HUES6 (cell line): ENCODE measurements at regions not wholly inside any gene's neighbourhood (a gene's known extent, or its start where the extent isn't known, plus 50 kb on each side); places are given as distances from the start of the nearest gene placed in this dataset.
A peak's percentile ranks its signal among the peaks of the same experiment; 100 is the strongest.

Experiments used
- H3K27ac ChIP-seq: 2 replicates; pipeline ENCODE4 v1.7.0; 2013; ENCODE audit warnings: low read depth, mild to moderate bottlenecking, low read length, inconsistent platforms
- H3K27me3 ChIP-seq: 2 replicates; pipeline ENCODE4 v1.6.1; 2013; ENCODE audit warnings: low read length; ENCODE audit not compliant: control insufficient read depth, insufficient read depth
- H3K36me3 ChIP-seq: 2 replicates; pipeline ENCODE4 v1.6.1; 2013; ENCODE audit warnings: low read length; ENCODE audit not compliant: control insufficient read depth, insufficient read depth
- H3K4me1 ChIP-seq: 2 replicates; pipeline ENCODE4 v1.6.1; 2013; ENCODE audit warnings: low read length; ENCODE audit not compliant: control insufficient read depth, insufficient read depth
- H3K4me3 ChIP-seq: 2 replicates; pipeline ENCODE4 v1.5.1; 2013; ENCODE audit warnings: low read depth, low read length
- H3K9ac ChIP-seq: one replicate; pipeline ENCODE4 v1.6.1; 2013; ENCODE audit warnings: mild to moderate bottlenecking, low read length
- H3K9me3 ChIP-seq: 2 replicates; pipeline ENCODE4 v1.6.1; 2013; ENCODE audit warnings: low read depth, low read length; ENCODE audit not compliant: control insufficient read depth, insufficient read depth

DNA sequence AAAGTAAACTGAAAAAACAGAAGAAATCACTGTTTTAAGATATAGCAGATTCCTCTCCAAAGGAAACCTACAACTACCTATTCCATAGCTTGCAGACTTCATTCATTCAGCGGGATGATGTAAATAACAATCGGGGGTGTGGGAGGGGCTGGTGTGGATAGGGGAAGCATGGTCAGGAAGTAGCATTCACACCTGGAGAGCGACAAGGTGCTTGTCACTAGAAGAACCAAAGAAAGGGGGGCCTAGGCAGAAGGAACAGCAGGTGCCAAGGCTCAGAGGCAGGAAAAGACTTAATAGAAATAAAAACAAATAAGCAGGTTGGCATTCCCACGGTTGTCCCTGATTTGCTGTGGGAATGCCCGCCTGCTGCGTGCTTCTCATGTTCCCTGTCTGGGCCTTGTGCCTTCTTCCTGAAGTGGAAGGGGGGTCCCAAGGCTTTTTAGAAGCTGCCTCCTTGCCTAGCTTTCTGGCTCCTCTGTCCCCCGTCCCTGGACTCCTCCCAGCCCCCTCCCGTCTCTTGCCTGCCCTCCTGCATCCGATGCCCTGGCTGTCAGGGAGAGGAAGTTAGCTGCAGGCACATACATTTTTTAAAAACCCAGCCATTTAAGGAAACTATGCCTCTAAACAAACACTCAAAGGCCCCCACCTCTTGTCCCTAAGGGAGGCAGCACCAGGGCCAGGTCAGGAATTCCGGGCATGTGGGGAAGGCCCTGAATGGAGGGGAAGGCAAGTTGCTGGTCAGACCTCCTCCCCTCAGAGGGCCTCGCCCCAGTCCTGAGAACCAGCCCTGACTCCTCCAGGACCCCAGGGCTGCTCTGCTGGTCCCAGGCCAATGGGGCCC, 54.7 kb upstream of the PRDM11 start:
- no peak overlapping the region for H3K27ac ChIP-seq
- peaks cover 42% of the 10 kb centered on the region for H3K4me1 ChIP-seq
- 0 out of 2 replicates have a peak overlapping the region, but pooled peaks have one; percentile 22 for H3K4me3 ChIP-seq
- H3K9ac ChIP-seq, result no peak overlapping the region
- H3K36me3 ChIP-seq, result no peaks in the 10 kb centered on the region
- H3K9me3 ChIP-seq, result no peaks in the 10 kb centered on the region
- 0 out of 2 replicates have a peak, but pooled peaks cover 5% of the 10 kb centered on the region for H3K27me3 ChIP-seq

GRCh38 chr11:45092404-45092785, 54.0 kb upstream of the PRDM11 start:
- H3K27ac ChIP-seq, result no peak overlapping the region
- H3K36me3 ChIP-seq, result no peaks in the 10 kb centered on the region
- peaks cover 36% of the 10 kb centered on the region for H3K4me1 ChIP-seq
- H3K27me3 ChIP-seq, result 0 out of 2 replicates have a peak, but pooled peaks cover 5% of the 10 kb centered on the region
- H3K9me3 ChIP-seq, result no peaks in the 10 kb centered on the region
- no peak overlapping the region for H3K4me3 ChIP-seq
- no peak overlapping the region for H3K9ac ChIP-seq

DNA sequence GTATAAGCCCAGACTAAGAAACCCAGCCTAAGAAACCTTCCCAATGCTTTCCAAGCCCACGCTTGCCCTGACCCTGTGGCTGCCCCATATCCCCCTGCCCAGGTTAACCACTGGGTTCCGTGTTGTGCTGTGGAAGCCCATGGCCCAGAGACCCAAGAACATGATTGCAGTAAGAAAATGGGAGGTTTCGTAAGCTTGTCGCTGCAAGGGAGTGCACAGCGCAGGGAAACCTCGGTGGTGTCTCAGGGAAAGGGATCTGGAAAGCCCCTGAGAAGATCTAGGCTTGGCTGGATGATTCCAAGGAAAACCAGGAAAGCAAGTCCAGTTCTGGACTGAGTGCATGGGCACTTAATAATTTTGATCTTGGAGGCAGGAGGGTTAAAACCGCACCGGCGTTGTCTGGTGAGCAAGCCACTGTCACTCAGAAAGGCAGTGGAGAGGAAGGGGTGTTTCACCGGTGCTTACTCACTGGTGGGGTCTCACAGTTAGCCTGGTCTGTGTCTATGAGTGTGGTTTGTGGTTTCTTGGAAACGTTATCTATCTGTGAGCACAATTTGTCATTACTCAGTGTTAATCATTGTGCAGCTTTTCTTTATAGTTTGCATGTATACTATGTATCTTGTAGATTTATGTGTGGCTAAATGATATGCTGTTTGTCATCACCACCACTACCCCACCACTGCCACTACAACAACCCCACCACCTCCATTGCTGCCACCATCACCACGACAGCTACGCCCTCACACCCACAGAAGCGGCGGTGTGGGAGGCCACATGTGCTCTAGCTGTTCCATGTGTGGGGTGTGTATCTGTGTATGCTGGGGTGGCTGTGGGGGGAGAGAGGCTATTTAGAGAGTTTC, 53.3 kb upstream of the PRDM11 start:
- Histone ChIP-seq H3K4me3 (no peak overlapping the region), H3K4me1 (peaks cover 28% of the 10 kb centered on the region), H3K9ac (no peak overlapping the region), H3K27me3 (0 out of 2 replicates have a peak, but pooled peaks cover 5% of the 10 kb centered on the region), H3K27ac (no peak overlapping the region), H3K9me3 (no peaks in the 10 kb centered on the region), H3K36me3 (no peaks in the 10 kb centered on the region)

GRCh38 chr11:45093761-45094455, 52.5 kb upstream of the PRDM11 start:
- no peak overlapping the region for H3K4me3 ChIP-seq
- peaks cover 26% of the 10 kb centered on the region for H3K4me1 ChIP-seq
- H3K9me3 ChIP-seq, result no peaks in the 10 kb centered on the region
- no peak overlapping the region for H3K9ac ChIP-seq
- H3K27me3 ChIP-seq, result 0 out of 2 replicates have a peak, but pooled peaks cover 5% of the 10 kb centered on the region
- H3K27ac ChIP-seq, result no peak overlapping the region
- no peaks in the 10 kb centered on the region for H3K36me3 ChIP-seq

GRCh38 chr11:45094958-45095690, 51.3 kb upstream of the PRDM11 start:
- Histone ChIP-seq H3K36me3 (no peaks in the 10 kb centered on the region), H3K9me3 (no peaks in the 10 kb centered on the region), H3K9ac (no peak overlapping the region), H3K27me3 (0 out of 2 replicates have a peak, but pooled peaks cover 5% of the 10 kb centered on the region), H3K27ac (no peak overlapping the region), H3K4me3 (no peak overlapping the region), H3K4me1 (peaks cover 20% of the 10 kb centered on the region)

DNA sequence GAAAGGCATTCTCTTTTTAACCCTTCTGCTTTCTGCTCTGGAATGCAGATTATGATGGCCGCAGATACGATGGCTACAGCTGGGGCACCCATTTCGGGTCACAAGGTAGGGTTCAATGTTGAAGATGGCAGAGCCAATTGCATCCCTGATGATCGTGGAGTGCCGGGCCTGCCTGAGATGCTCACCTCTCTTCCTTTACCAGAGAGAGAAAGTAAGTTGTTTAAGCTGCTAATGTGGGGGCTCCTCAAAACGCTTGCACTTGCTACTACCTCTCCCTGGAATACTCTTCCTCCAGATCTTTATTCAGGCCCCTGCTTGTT, 50.8 kb upstream of the PRDM11 start:
- H3K27me3 ChIP-seq, result 0 out of 2 replicates have a peak, but pooled peaks cover 5% of the 10 kb centered on the region
- no peaks in the 10 kb centered on the region for H3K36me3 ChIP-seq
- no peak overlapping the region for H3K9ac ChIP-seq
- peaks cover 20% of the 10 kb centered on the region for H3K4me1 ChIP-seq
- no peaks in the 10 kb centered on the region for H3K9me3 ChIP-seq
- H3K27ac ChIP-seq, result no peak overlapping the region
- no peak overlapping the region for H3K4me3 ChIP-seq

GRCh38 chr11:45096636-45097035, 49.8 kb upstream of the PRDM11 start:
- H3K27me3 ChIP-seq, result 0 out of 2 replicates have a peak, but pooled peaks cover 5% of the 10 kb centered on the region
- no peak overlapping the region for H3K27ac ChIP-seq
- H3K36me3 ChIP-seq, result no peaks in the 10 kb centered on the region
- no peaks in the 10 kb centered on the region for H3K9me3 ChIP-seq
- peaks cover 14% of the 10 kb centered on the region for H3K4me1 ChIP-seq
- H3K4me3 ChIP-seq, result no peak overlapping the region
- no peak overlapping the region for H3K9ac ChIP-seq
